Liver (tissue), 8 donors: ENCODE measurements at regions not wholly inside any gene's neighbourhood (a gene's known extent, or its start where the extent isn't known, plus 50 kb on each side); places are given as distances from the start of the nearest gene placed in this dataset.

ENCODE experiments used
- DNase-seq: peaks from one replicate; pipeline ENCODE4 v3.0.0-alpha.2; 2017; ENCODE audit warnings: low spot score
- H3K27ac ChIP-seq, 2 donors: one replicate each; pipeline ENCODE4 v1.7.0; 2013; ENCODE audit warnings: inconsistent platforms in 2 of 2, low read length in 2 of 2, control low read depth in 1 of 2, low read depth in 1 of 2, mild to moderate bottlenecking in 1 of 2
- H3K27me3 ChIP-seq, 4 donors: one replicate each; pipeline versions ENCODE4 v1.6.1 to v1.7.0; 2013; ENCODE audit warnings: low read length in 3 of 4, inconsistent platforms in 1 of 4, mild to moderate bottlenecking in 1 of 4, moderate library complexity in 1 of 4; ENCODE audit not compliant: control insufficient read depth in 4 of 4, insufficient read depth in 4 of 4
- H3K36me3 ChIP-seq, 4 donors: one replicate each; pipeline versions ENCODE4 v1.6.1 to v1.7.0; 2013; ENCODE audit warnings: low read length in 3 of 4, mild to moderate bottlenecking in 3 of 4, low read depth in 1 of 4, moderate library complexity in 1 of 4; ENCODE audit not compliant: control insufficient read depth in 4 of 4, insufficient read depth in 3 of 4
- H3K4me1 ChIP-seq, 4 donors: one replicate each; pipeline versions ENCODE4 v1.6.1 to v1.7.0; 2013; ENCODE audit warnings: low read length in 3 of 4, mild to moderate bottlenecking in 3 of 4, moderate library complexity in 1 of 4; ENCODE audit not compliant: control insufficient read depth in 4 of 4, insufficient read depth in 4 of 4
- H3K4me3 ChIP-seq, 3 donors: one replicate each; pipeline versions ENCODE4 v1.6.1 to v1.7.0; 2013; ENCODE audit warnings: low read length in 3 of 3, control low read depth in 1 of 3, low read depth in 1 of 3, mild to moderate bottlenecking in 1 of 3
- H3K9ac ChIP-seq, 2 donors: one replicate each; pipeline ENCODE4 v1.7.0; 2013; ENCODE audit warnings: low read length in 2 of 2, mild to moderate bottlenecking in 2 of 2, moderate library complexity in 2 of 2, control low read depth in 1 of 2, low read depth in 1 of 2
- H3K9me3 ChIP-seq, 4 donors: one replicate each; pipeline versions ENCODE4 v1.6.1 to v1.7.0; 2013; ENCODE audit warnings: low read length in 3 of 4; ENCODE audit not compliant: control insufficient read depth in 4 of 4
- ATF3 ChIP-seq: IDR thresholded peaks from 2 replicates; pipeline ENCODE4 v1.6.1; 2016; ENCODE audit warnings: antibody characterized with exemption
- CTCF ChIP-seq: fragments of 150-350 bp; IDR thresholded peaks from 2 replicates; pipeline ENCODE4 v1.5.1; 2017; ENCODE audit warnings: improper control_type of control experiment, low read depth, low read length; ENCODE audit not compliant: missing input control
- FOXA1 ChIP-seq: IDR thresholded peaks from 2 replicates; pipeline ENCODE4 v1.6.1; 2016; ENCODE audit warnings: antibody characterized with exemption
- GABPA ChIP-seq, 2 donors: IDR thresholded peaks in 1 of 2; conservative IDR thresholded peaks in 1 of 2; 2 replicates each; pipeline ENCODE4 v1.6.1; 2016; ENCODE audit warnings: antibody characterized with exemption in 2 of 2, mild to moderate bottlenecking in 1 of 2, moderate library complexity in 1 of 2
- HNF4G ChIP-seq: IDR thresholded peaks from 2 replicates; pipeline ENCODE4 v1.6.1; 2016; ENCODE audit warnings: antibody characterized with exemption
- JUND ChIP-seq, 2 donors: IDR thresholded peaks; 2 replicates each; pipeline ENCODE4 v1.6.1; 2016; ENCODE audit warnings: antibody characterized with exemption in 2 of 2
- MAX ChIP-seq: IDR thresholded peaks from 2 replicates; pipeline ENCODE4 v1.6.1; 2016; ENCODE audit warnings: antibody characterized with exemption
- NR2F2 ChIP-seq: IDR thresholded peaks from 2 replicates; pipeline ENCODE4 v1.6.1; 2016; ENCODE audit warnings: antibody characterized with exemption
- REST ChIP-seq: IDR thresholded peaks from 2 replicates; pipeline ENCODE4 v1.6.1; 2016; ENCODE audit warnings: antibody characterized with exemption, mild to moderate bottlenecking
- SP1 ChIP-seq: IDR thresholded peaks from 2 replicates; pipeline ENCODE4 v1.6.1; 2018; ENCODE audit warnings: antibody characterized with exemption, mild to moderate bottlenecking
- TAF1 ChIP-seq: conservative IDR thresholded peaks from 2 replicates; pipeline ENCODE4 v1.6.1; 2016; ENCODE audit warnings: antibody characterized with exemption, mild to moderate bottlenecking
- YY1 ChIP-seq: IDR thresholded peaks from 2 replicates; pipeline ENCODE4 v1.6.1; 2016; ENCODE audit warnings: antibody characterized with exemption, mild to moderate bottlenecking
- ZBTB33 ChIP-seq: IDR thresholded peaks from 2 replicates; pipeline ENCODE4 v1.6.1; 2016; ENCODE audit warnings: antibody characterized with exemption
- WGBS: extraction: QIAGEN DNeasy Blood & Tissue Kit; methylation state at CpG from one replicate; pipeline ENCODE4 v1.1.7; 2013; 5-methylcytosine and 5-hydroxymethylcytosine counted together
- donor health status: healthy.
- donor health status: healthy.
- donor health status: healthy.
- donor health status: healthy.
- donor health status: healthy.

GRCh38 chr1:82801176-82801575 lies 1000.4 kb downstream of the ADGRL2 start:
- 79% methylated on average over 2 of the region's 2 CpGs for WGBS
- no peak overlapping the region for H3K27ac ChIP-seq

More at GRCh38 chr1:82801176-82801575, 1000.4 kb downstream of the ADGRL2 start:
- Histone ChIP-seq H3K4me1 (no peaks in the 10 kb centered on the region), H3K36me3 (no peaks in the 10 kb centered on the region), H3K9ac (no peak overlapping the region), H3K27me3 (no peaks in the 10 kb centered on the region), H3K4me3 (no peak overlapping the region), H3K9me3 (no peaks in the 10 kb centered on the region)
- no peak for TF ChIP-seq FOXA1
- TF ChIP-seq ZBTB33 = no peak
- no peak for TF ChIP-seq MAX
- no peak for TF ChIP-seq REST
- no peak for TF ChIP-seq HNF4G
- TF ChIP-seq NR2F2 = no peak
- TF ChIP-seq SP1 = no peak
- no peak for TF ChIP-seq ATF3
- TF ChIP-seq JUND (IDR thresholded peaks at IDR 0.05) = no peak
- TF ChIP-seq TAF1 = no peak
- no peak for TF ChIP-seq CTCF
- TF ChIP-seq GABPA (IDR thresholded peaks at IDR 0.05 in 1 of 2, conservative IDR thresholded peaks at IDR 0.05 in 1 of 2) = no peak
- TF ChIP-seq YY1 = no peak
- DNase-seq = no peak
